ENCODE measurements at regions not wholly inside any gene's neighbourhood (a gene's known extent, or its start where the extent isn't known, plus 50 kb on each side); places are given as distances from the start of the nearest gene placed in this dataset.
A peak's percentile ranks its signal among the peaks of the same experiment; 100 is the strongest.

- no peak for DNase-seq
Observed at GRCh38 chr2:18763338-18763737, 174.0 kb upstream of the NT5C1B start.

GRCh38 chr2:18762667-18763066 is 173.3 kb upstream of the NT5C1B start:
- no peak for DNase-seq

DNA sequence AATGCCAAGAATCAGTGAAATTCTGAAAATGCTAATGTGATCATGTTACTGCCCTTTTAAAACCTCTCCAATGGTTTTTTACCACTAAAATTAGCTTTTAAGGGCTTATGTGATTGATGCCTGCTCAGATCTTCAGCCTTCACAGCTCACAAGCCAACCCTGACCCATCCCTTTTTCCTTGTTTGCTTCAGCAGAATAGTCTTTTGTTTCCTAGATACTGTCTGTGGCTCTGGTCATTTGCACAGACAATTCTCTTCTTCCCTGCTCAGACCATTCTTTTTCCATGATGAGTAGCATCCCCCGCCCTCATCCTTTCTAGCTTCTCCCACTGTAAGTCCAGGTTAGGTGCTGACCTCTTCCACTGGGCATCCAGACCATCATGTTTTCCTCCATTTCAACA is 164.9 kb upstream of the NT5C1B start:
- DNase-seq: no peak

DNA sequence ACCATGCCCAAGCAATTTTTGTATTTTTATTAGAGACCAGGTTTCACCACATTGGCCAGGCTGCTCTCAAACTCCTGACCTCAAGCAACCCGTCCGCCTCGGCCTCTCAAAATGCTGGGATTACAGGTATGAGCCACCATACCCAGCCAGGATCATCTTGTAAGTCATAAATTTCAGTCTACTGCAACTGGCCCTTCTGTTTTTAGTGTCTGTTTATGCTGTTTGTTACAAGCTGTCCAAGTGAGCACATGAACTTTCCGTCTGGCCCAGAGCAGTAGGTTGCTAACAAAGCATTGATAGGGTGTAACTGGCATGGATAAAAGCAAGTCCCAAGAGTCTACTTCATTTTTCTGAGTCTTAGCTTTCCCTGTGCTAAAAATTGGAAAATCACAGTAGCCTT is 164.4 kb upstream of the NT5C1B start:
- no peak for DNase-seq

GRCh38 chr2:18752667-18753422 is 163.5 kb upstream of the NT5C1B start:
- no peak for DNase-seq

- DNase-seq: no peak
Observed at GRCh38 chr2:18752022-18752493, 162.7 kb upstream of the NT5C1B start.

- no peak for DNase-seq
Observed at GRCh38 chr2:18750672-18751554, 161.5 kb upstream of the NT5C1B start.

- DNase-seq: peak; percentile 3
Observed at GRCh38 chr2:18749912-18750526, 160.7 kb upstream of the NT5C1B start.

GRCh38 chr2:18745431-18746272 is 156.3 kb upstream of the NT5C1B start:
- no peak for DNase-seq

- no peak for DNase-seq
Observed at GRCh38 chr2:18741895-18742732, 152.7 kb upstream of the NT5C1B start.

GRCh38 chr2:18741191-18741590 is 151.8 kb upstream of the NT5C1B start:
- DNase-seq: no peak

- no peak for DNase-seq
Observed at GRCh38 chr2:18740474-18740881, 151.1 kb upstream of the NT5C1B start.

DNA sequence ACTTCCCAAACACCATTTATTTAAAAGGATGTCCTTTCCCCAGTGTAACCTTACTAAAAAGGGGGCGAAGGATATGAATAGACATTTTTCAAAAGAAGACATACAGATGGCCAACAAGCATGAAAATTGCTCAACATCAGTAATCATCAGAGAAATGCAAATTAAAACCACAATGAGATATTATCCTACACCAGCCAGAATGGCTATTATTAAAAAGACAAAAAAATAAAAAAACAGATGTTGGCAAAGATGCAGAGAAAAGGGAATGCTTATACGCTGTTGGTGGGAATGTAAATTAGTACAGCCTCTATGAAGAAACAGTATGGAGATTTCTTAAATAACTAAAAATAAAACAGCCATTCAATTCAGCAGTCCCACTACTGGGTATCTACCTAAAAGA is 142.3 kb upstream of the NT5C1B start:
- no peak for DNase-seq

GRCh38 chr2:18724371-18725145 is 135.2 kb upstream of the NT5C1B start:
- no peak for DNase-seq

DNA sequence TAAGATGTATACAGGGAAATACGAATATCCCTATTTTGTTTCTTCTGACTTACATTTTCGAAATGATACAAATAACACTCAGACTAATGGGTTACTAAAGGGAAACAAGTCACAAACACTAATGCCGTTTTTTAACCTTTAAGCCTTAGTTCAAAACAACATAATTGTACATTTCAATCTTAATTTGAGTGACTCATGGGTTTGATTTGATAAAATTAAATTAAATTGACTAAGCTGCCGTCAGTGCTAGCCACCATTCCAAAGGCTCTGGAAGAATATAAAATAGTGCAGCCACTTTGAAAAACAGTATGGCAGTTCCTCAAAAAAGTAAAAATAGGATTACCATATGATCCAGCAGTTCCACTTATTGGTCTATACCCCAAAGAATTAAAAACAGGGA is 133.8 kb upstream of the NT5C1B start:
- no peak for DNase-seq

DNA sequence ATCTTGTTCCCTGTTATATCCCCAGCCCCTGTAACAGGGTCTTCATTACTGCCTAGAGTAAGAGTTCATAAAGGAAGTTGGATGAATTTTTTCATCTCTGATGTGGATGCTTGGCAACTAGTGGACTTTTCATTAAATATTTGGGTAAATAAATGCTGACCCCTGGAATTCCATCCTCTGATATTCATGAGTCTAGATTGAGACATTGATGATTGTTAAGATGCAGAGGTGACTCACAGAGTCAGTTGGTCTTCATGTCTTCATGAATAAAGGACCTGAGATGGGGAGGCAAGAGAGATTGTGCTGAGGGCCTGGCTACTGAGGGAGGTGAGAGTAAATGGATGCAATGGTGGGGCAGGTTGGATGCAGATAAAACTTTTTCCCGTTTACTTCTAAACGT is 132.7 kb upstream of the NT5C1B start:
- no peak for DNase-seq

- no peak for DNase-seq
Observed at GRCh38 chr2:18721038-18721922, 131.9 kb upstream of the NT5C1B start.

- DNase-seq: no peak
Observed at GRCh38 chr2:18719978-18720775, 130.8 kb upstream of the NT5C1B start.
